IPS-NIHi7 (cell line): ENCODE measurements at regions not wholly inside any gene's neighbourhood (a gene's known extent, or its start where the extent isn't known, plus 50 kb on each side); places are given as distances from the start of the nearest gene placed in this dataset.

ENCODE experiments used
- DNase-seq: peaks from one replicate; pipeline ENCODE4 v3.0.0; 2012; ENCODE audit warnings: mixed read lengths; ENCODE audit errors: extremely low spot score

GRCh38 chr17:12290207-12290606, 269.5 kb downstream of the MAP2K4 start:
- DNase-seq, result no peak

GRCh38 chr17:12296209-12296625, 275.5 kb downstream of the MAP2K4 start:
- DNase-seq, result peak; percentile 47

GRCh38 chr17:12301551-12301950, 280.9 kb downstream of the MAP2K4 start:
- DNase-seq, result no peak

- DNase-seq, result no peak
Observed at GRCh38 chr17:12302711-12303110, 282.0 kb downstream of the MAP2K4 start.

- DNase-seq, result no peak
Observed at GRCh38 chr17:12310811-12311210, 290.1 kb downstream of the MAP2K4 start.

GRCh38 chr17:12312692-12313091, 292.0 kb downstream of the MAP2K4 start:
- DNase-seq, result no peak

- DNase-seq, result no peak
Observed at GRCh38 chr17:12313786-12314185, 293.1 kb downstream of the MAP2K4 start.

- no peak for DNase-seq
Observed at GRCh38 chr17:12316021-12316420, 295.3 kb downstream of the MAP2K4 start.

GRCh38 chr17:12318571-12319266, 298.0 kb downstream of the MAP2K4 start:
- no peak for DNase-seq

- no peak for DNase-seq
Observed at GRCh38 chr17:12320286-12320685, 299.6 kb downstream of the MAP2K4 start.

- no peak for DNase-seq
Observed at GRCh38 chr17:12328204-12328603, 307.5 kb downstream of the MAP2K4 start.

- DNase-seq, result no peak
Observed at GRCh38 chr17:12330456-12330855, 309.8 kb downstream of the MAP2K4 start.

- no peak for DNase-seq
Observed at GRCh38 chr17:12341328-12341727, 320.7 kb downstream of the MAP2K4 start.

- peak; percentile 24 for DNase-seq
Observed at GRCh38 chr17:12342161-12342560, 321.5 kb downstream of the MAP2K4 start.

- peak; percentile 89 for DNase-seq
Observed at GRCh38 chr17:12342609-12343435, 322.1 kb downstream of the MAP2K4 start.

GRCh38 chr17:12348476-12348875, 317.2 kb upstream of the MYOCD start:
- no peak for DNase-seq

GRCh38 chr17:12349297-12349696, 316.4 kb upstream of the MYOCD start:
- DNase-seq, result no peak

- no peak for DNase-seq
Observed at GRCh38 chr17:12352127-12352526, 313.6 kb upstream of the MYOCD start.

GRCh38 chr17:12357600-12357999, 308.1 kb upstream of the MYOCD start:
- DNase-seq, result no peak

- no peak for DNase-seq
Observed at GRCh38 chr17:12358477-12358876, 307.2 kb upstream of the MYOCD start.

GRCh38 chr17:12362853-12363455, 302.7 kb upstream of the MYOCD start:
- no peak for DNase-seq

GRCh38 chr17:12365805-12366204, 299.9 kb upstream of the MYOCD start:
- no peak for DNase-seq

GRCh38 chr17:12369065-12369464, 296.6 kb upstream of the MYOCD start:
- no peak for DNase-seq
